ENCODE measurements at regions not wholly inside any gene's neighbourhood (a gene's known extent, or its start where the extent isn't known, plus 50 kb on each side); places are given as distances from the start of the nearest gene placed in this dataset.

DNA sequence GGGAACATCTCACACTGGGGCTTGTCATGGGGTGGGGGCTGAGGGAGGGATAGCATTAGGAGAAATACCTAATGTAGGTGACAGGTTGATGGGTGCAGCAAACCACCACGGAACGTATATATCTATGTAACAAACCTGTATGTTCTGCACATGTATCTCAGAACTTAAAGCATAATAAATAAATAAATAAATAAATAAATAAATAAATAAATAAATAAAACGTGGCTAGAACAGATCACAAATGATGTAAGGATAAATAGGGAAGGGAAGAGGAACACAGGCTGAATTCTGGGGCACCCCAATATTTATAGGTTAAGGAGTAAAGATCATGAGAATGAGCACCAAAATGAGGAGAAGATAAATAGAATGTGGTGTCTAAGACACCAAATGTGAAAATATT, 592.2 kb downstream of the AMY1C start:
- WGBS (ENCODE audit: low lambda C conversion rate), result 13% methylated on average over 3 of the region's 3 CpGs
- FAIRE-seq, result no peak
- TF ChIP-seq NR1H2 (CRISPR knock-in tag; IDR thresholded peaks at IDR 0.05; ENCODE audit: borderline replicate concordance, low read depth), result no peak
- TF ChIP-seq YEATS2 (CRISPR knock-in tag; IDR thresholded peaks at IDR 0.05; ENCODE audit: borderline replicate concordance), result no peak
- no peak for TF ChIP-seq NFIB (CRISPR knock-in tag; IDR thresholded peaks at IDR 0.05; ENCODE audit: borderline replicate concordance)
- no peak for TF ChIP-seq SMARCC2 (IDR thresholded peaks at IDR 0.05)
- no peak for TF ChIP-seq KDM6A (CRISPR knock-in tag; IDR thresholded peaks at IDR 0.05; ENCODE audit: low read depth)
- TF ChIP-seq HMG20A (CRISPR knock-in tag; IDR thresholded peaks at IDR 0.05; ENCODE audit: borderline replicate concordance), result no peak
- no peak for TF ChIP-seq RFXAP (CRISPR knock-in tag; IDR thresholded peaks at IDR 0.05; ENCODE audit: borderline replicate concordance)

DNA sequence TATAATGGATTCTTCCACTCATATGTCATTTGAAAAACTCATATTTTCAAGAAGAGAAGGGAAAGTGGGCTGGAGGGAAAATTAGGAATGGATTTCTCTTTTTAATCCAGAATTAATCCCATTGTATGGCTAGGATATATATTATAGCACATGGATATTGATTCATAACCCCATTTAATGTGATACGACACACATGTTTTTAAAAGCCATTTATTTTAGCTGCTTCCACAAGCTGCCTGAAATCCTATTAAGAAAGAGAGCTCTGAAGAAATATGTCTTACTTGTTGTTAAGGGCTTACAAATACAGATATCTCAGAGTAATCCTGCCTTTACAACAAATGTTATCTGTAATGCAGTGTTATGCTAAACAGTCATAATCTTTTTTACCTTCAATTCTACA, 598.6 kb downstream of the AMY1C start:
- Histone ChIP-seq H4K20me1 (ENCODE audit: insufficient read depth, low read length) (no peaks in the 10 kb centered on the region), H3K9ac (ENCODE audit: insufficient read depth, low read depth, low read length) (no peak overlapping the region), H3K27me3 (ENCODE audit: control insufficient read depth in 1 of 2, insufficient read depth in 2 of 2, low read length in 2 of 2) (no peaks in the 10 kb centered on the region), H3K36me3 (replicated peaks in 1 of 2; ENCODE audit: control insufficient read depth in 1 of 2, insufficient read depth in 2 of 2, low read length in 2 of 2) (no peaks in the 10 kb centered on the region), H3K9me3 (ENCODE audit: low read length) (peaks cover 26% of the 10 kb centered on the region; the same call in 1 of the 2 replicates), H3K4me1 (ENCODE audit: insufficient read depth, low read length) (no peaks in the 10 kb centered on the region), H3K4me3 (replicated peaks in 1 of 3; ENCODE audit: insufficient read depth in 1 of 3, low read depth in 2 of 3, low read length in 3 of 3) (no peak overlapping the region), H3K79me2 (ENCODE audit: insufficient read depth, low read length) (no peaks in the 10 kb centered on the region), H3K4me2 (ENCODE audit: low read depth, low read length) (no peak overlapping the region), H2AFZ (ENCODE audit: low read length) (no peak overlapping the region), H3K27ac (ENCODE audit: extremely low read length, insufficient read depth, low read length) (no peak overlapping the region)
- no peak for FAIRE-seq
- ChIA-PET CTCF (ENCODE audit: low intra/inter-chr PET ratio, low total read pairs) (no interaction called here), POLR2A (no interaction called here)
- ATAC-seq, result no peak
- BruUV-seq (replicated peaks), result no TSS peak
- no peak for DNase-seq (ENCODE audit: low spot score)
- in situ Hi-C loops (cut with HindIII; ENCODE audit: extremely low pct_ligation_motif_present, low pct_unique_long_range_greater_than_20kb), result no loop called here
- 52% methylated on average over 1 of the region's 1 CpG for WGBS (ENCODE audit: low lambda C conversion rate)
- intact Hi-C loops (cut with micrococcal nuclease; ENCODE audit: unreplicated experiment), result no loop called here
- TF ChIP-seq NR2F6 (IDR thresholded peaks at IDR 0.05), result no peak
- no peak for TF ChIP-seq NR2F6 (CRISPR knock-in tag; IDR thresholded peaks at IDR 0.05)
- TF ChIP-seq ZNF20 (CRISPR knock-in tag; IDR thresholded peaks at IDR 0.05), result no peak
- TF ChIP-seq, protein P1, sequence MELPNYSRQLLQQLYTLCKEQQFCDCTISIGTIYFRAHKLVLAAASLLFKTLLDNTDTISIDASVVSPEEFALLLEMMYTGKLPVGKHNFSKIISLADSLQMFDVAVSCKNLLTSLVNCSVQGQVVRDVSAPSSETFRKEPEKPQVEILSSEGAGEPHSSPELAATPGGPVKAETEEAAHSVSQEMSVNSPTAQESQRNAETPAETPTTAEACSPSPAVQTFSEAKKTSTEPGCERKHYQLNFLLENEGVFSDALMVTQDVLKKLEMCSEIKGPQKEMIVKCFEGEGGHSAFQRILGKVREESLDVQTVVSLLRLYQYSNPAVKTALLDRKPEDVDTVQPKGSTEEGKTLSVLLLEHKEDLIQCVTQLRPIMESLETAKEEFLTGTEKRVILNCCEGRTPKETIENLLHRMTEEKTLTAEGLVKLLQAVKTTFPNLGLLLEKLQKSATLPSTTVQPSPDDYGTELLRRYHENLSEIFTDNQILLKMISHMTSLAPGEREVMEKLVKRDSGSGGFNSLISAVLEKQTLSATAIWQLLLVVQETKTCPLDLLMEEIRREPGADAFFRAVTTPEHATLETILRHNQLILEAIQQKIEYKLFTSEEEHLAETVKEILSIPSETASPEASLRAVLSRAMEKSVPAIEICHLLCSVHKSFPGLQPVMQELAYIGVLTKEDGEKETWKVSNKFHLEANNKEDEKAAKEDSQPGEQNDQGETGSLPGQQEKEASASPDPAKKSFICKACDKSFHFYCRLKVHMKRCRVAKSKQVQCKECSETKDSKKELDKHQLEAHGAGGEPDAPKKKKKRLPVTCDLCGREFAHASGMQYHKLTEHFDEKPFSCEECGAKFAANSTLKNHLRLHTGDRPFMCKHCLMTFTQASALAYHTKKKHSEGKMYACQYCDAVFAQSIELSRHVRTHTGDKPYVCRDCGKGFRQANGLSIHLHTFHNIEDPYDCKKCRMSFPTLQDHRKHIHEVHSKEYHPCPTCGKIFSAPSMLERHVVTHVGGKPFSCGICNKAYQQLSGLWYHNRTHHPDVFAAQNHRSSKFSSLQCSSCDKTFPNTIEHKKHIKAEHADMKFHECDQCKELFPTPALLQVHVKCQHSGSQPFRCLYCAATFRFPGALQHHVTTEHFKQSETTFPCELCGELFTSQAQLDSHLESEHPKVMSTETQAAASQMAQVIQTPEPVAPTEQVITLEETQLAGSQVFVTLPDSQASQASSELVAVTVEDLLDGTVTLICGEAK (IDR thresholded peaks at IDR 0.05), result no peak
- TF ChIP-seq, protein P1 (CRISPR knock-in tag; IDR thresholded peaks at IDR 0.05), result no peak

More for the DNA sequence above, 592.2 kb downstream of the AMY1C start:
- DNase-seq (ENCODE audit: low spot score) (no peak), ATAC-seq (no peak)
- intact Hi-C loops (cut with micrococcal nuclease; ENCODE audit: unreplicated experiment), result no loop called here
- in situ Hi-C loops (cut with HindIII; ENCODE audit: extremely low pct_ligation_motif_present, low pct_unique_long_range_greater_than_20kb), result no loop called here
- CTCF ChIA-PET (ENCODE audit: low intra/inter-chr PET ratio, low total read pairs), result no interaction called here
- no peaks in the 10 kb centered on the region for H4K20me1 ChIP-seq (ENCODE audit: insufficient read depth, low read length)
- no peak overlapping the region for H3K27ac ChIP-seq (ENCODE audit: extremely low read length, insufficient read depth, low read length)
- BruUV-seq (replicated peaks), result no TSS peak
- H3K9me3 ChIP-seq (ENCODE audit: low read length), result peaks cover 47% of the 10 kb centered on the region
- POLR2A ChIA-PET, result no interaction called here
- no peak overlapping the region for H3K4me3 ChIP-seq (replicated peaks in 1 of 3; ENCODE audit: insufficient read depth in 1 of 3, low read depth in 2 of 3, low read length in 3 of 3)
- no peak overlapping the region for H3K9ac ChIP-seq (ENCODE audit: insufficient read depth, low read depth, low read length)
- H3K79me2 ChIP-seq (ENCODE audit: insufficient read depth, low read length), result no peaks in the 10 kb centered on the region
- H3K4me2 ChIP-seq (ENCODE audit: low read depth, low read length), result no peak overlapping the region
- no peaks in the 10 kb centered on the region for H3K27me3 ChIP-seq (ENCODE audit: control insufficient read depth in 1 of 2, insufficient read depth in 2 of 2, low read length in 2 of 2)
- H3K36me3 ChIP-seq (replicated peaks in 1 of 2; ENCODE audit: control insufficient read depth in 1 of 2, insufficient read depth in 2 of 2, low read length in 2 of 2), result no peaks in the 10 kb centered on the region
- no peak overlapping the region for H2AFZ ChIP-seq (ENCODE audit: low read length)
- H3K4me1 ChIP-seq (ENCODE audit: insufficient read depth, low read length), result no peaks in the 10 kb centered on the region
